ENCODE measurements at regions not wholly inside any gene's neighbourhood (a gene's known extent, or its start where the extent isn't known, plus 50 kb on each side); places are given as distances from the start of the nearest gene placed in this dataset.

GRCh38 chr13:44165889-44166496 lies 207.6 kb upstream of the SERP2 start:
- no peak for DNase-seq (ENCODE audit: low read depth in 2 of 2)
- H3K4me3 ChIP-seq (replicated peaks in 1 of 2; ENCODE audit: low read depth in 2 of 2, low read length in 2 of 2), result no peak overlapping the region
- no peak for TF ChIP-seq CTCF (IDR thresholded peaks at IDR 0.05; ENCODE audit: low read depth, low read length)

- H3K4me3 ChIP-seq (replicated peaks in 1 of 2; ENCODE audit: low read depth in 2 of 2, low read length in 2 of 2), result no peak overlapping the region
- no peak for TF ChIP-seq CTCF (IDR thresholded peaks at IDR 0.05; ENCODE audit: low read depth, low read length)
- no peak for DNase-seq (ENCODE audit: low read depth in 2 of 2)
Measured at GRCh38 chr13:44169018-44169911, 204.4 kb upstream of the SERP2 start.

GRCh38 chr13:44170731-44171130 lies 202.9 kb upstream of the SERP2 start:
- TF ChIP-seq CTCF (IDR thresholded peaks at IDR 0.05; ENCODE audit: low read depth, low read length), result no peak
- no peak overlapping the region for H3K4me3 ChIP-seq (replicated peaks in 1 of 2; ENCODE audit: low read depth in 2 of 2, low read length in 2 of 2)
- no peak for DNase-seq (ENCODE audit: low read depth in 2 of 2)

- no peak for TF ChIP-seq CTCF (IDR thresholded peaks at IDR 0.05; ENCODE audit: low read depth, low read length)
- DNase-seq (ENCODE audit: low read depth in 2 of 2), result no peak
- H3K4me3 ChIP-seq (replicated peaks in 1 of 2; ENCODE audit: low read depth in 2 of 2, low read length in 2 of 2), result no peak overlapping the region
Measured at GRCh38 chr13:44171156-44171555, 202.5 kb upstream of the SERP2 start.

- H3K4me3 ChIP-seq (replicated peaks in 1 of 2; ENCODE audit: low read depth in 2 of 2, low read length in 2 of 2), result no peak overlapping the region
- TF ChIP-seq CTCF (IDR thresholded peaks at IDR 0.05; ENCODE audit: low read depth, low read length), result no peak
Measured at GRCh38 chr13:44171861-44172260, 201.8 kb upstream of the SERP2 start.

GRCh38 chr13:44172281-44172810 lies 201.3 kb upstream of the SERP2 start:
- no peak overlapping the region for H3K4me3 ChIP-seq (replicated peaks in 1 of 2; ENCODE audit: low read depth in 2 of 2, low read length in 2 of 2)
- no peak for TF ChIP-seq CTCF (IDR thresholded peaks at IDR 0.05; ENCODE audit: low read depth, low read length)
- no peak for DNase-seq (ENCODE audit: low read depth in 2 of 2)

More at GRCh38 chr13:44171861-44172260, 201.8 kb upstream of the SERP2 start:
- DNase-seq (ENCODE audit: low read depth in 2 of 2), result no peak

Measured in cardiac fibroblast (primary cell).